Natural killer cell (primary cell): ENCODE measurements at regions not wholly inside any gene's neighbourhood (a gene's known extent, or its start where the extent isn't known, plus 50 kb on each side); places are given as distances from the start of the nearest gene placed in this dataset.
"Not testable (repeated sequence)": the region's sequence is repeated elsewhere in the genome, so short reads cannot be mapped to it uniquely, and the experiment has no call there.

Experiments used
- ATAC-seq, 3 donors: fragments of 150-1000 bp in 2 of 3; fragments of 200-7000 bp in 1 of 3; cut with Tn5 transposase; 1 replicate in 1 of 3; 2 replicates in 2 of 3; pipeline ENCODE4 v1.10.0; 2021; ENCODE audit warnings: mild to moderate bottlenecking in 2 of 3, moderate library complexity in 2 of 3
- DNase-seq, 2 donors: peaks; one replicate each; pipeline versions ENCODE4 v3.0.0 to v3.0.0-alpha.2; 2013 to 2021; ENCODE audit warnings: mixed read lengths in 1 of 2
- H3K27ac ChIP-seq: one replicate; pipeline ENCODE4 v1.5.1; 2013; ENCODE audit warnings: mild to moderate bottlenecking, low read length
- H3K27me3 ChIP-seq: one replicate; pipeline ENCODE4 v1.6.1; 2013; ENCODE audit warnings: low read length; ENCODE audit not compliant: control insufficient read depth, insufficient read depth
- H3K36me3 ChIP-seq: one replicate; pipeline ENCODE4 v1.6.1; 2013; ENCODE audit warnings: low read length; ENCODE audit not compliant: control insufficient read depth, insufficient read depth
- H3K4me1 ChIP-seq: one replicate; pipeline ENCODE4 v1.6.1; 2013; ENCODE audit warnings: low read length; ENCODE audit not compliant: control insufficient read depth, insufficient read depth
- H3K4me3 ChIP-seq: one replicate; pipeline ENCODE4 v1.5.1; 2013; ENCODE audit warnings: low read length
- H3K9me3 ChIP-seq: one replicate; pipeline ENCODE4 v1.6.1; 2013; ENCODE audit warnings: low read length; ENCODE audit not compliant: control insufficient read depth, insufficient read depth
- H3K27ac Mint-ChIP-seq, 2 donors: one replicate each; pipeline ENCODE4 v1.8.0; 2022; ENCODE audit warnings: mild to moderate bottlenecking in 2 of 2, mixed read lengths in 2 of 2, moderate library complexity in 1 of 2
- H3K27me3 Mint-ChIP-seq, 2 donors: one replicate each; pipeline ENCODE4 v1.8.0; 2022; ENCODE audit warnings: low read depth in 2 of 2, mixed read lengths in 2 of 2
- H3K36me3 Mint-ChIP-seq: one replicate; pipeline ENCODE4 v1.8.0; 2022; ENCODE audit warnings: mixed read lengths
- H3K4me1 Mint-ChIP-seq, 2 donors: one replicate each; pipeline ENCODE4 v1.8.0; 2022; ENCODE audit warnings: mixed read lengths in 2 of 2
- H3K4me3 Mint-ChIP-seq: one replicate; pipeline ENCODE4 v1.8.0; 2022; ENCODE audit warnings: mild to moderate bottlenecking, moderate library complexity, mixed read lengths
- H3K9me3 Mint-ChIP-seq, 2 donors: one replicate each; pipeline ENCODE4 v1.8.0; 2022; ENCODE audit warnings: mixed read lengths in 2 of 2
- WGBS: methylation state at CpG from one replicate; pipeline ENCODE4 v1.1.7; 2013; ENCODE audit warnings: missing lambda C conversion rate; ENCODE audit not compliant: insufficient coverage; 5-methylcytosine and 5-hydroxymethylcytosine counted together
- intact Hi-C: fragments of 100-400 bp; cut with micrococcal nuclease; formaldehyde crosslinking; loops from one replicate; pipeline ENCODE4 v1.14.2; 2022
- TF ChIP-seq, protein P1 (sequence below): fragments of 200-600 bp; IDR thresholded peaks from one replicate; pipeline ENCODE4 v1.8.0; 2022; ENCODE audit warnings: antibody characterized with exemption

DNA sequence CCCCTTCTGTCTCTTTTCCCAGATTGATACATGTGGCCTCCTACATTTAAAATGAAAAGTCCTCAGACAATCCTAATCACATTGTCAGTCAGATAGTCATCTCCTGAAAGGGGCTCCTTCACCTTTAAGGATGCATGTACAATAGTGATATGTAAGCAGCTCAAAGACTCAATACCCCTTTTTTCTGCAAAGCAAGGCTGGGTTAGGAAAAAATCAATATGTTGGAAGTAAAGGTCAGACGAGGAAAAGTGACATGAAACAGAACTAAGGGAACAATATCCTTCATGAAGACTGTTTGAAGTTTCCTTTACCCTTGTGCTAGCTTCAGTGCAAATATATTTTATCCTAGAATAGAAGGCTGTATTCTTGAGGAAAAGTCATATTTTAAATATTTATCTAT, 539.3 kb downstream of the NR2F2 start:
- no peak overlapping the region for H3K4me3 Mint-ChIP-seq
- Histone ChIP-seq H3K4me3 (no peak overlapping the region), H3K27ac (no peak overlapping the region), H3K9me3 (peaks cover 4% of the 10 kb centered on the region), H3K4me1 (no peaks in the 10 kb centered on the region), H3K27me3 (no peaks in the 10 kb centered on the region), H3K36me3 (no peaks in the 10 kb centered on the region)
- DNase-seq (no peak), ATAC-seq (no peak)
- peaks cover 6% of the 10 kb centered on the region in 2 donors for H3K9me3 Mint-ChIP-seq
- intact Hi-C loops, result no loop called here
- H3K27me3 Mint-ChIP-seq, result no peaks in the 10 kb centered on the region
- H3K27ac Mint-ChIP-seq, result no peak overlapping the region
- H3K36me3 Mint-ChIP-seq, result no peaks in the 10 kb centered on the region
- TF ChIP-seq, protein P1, sequence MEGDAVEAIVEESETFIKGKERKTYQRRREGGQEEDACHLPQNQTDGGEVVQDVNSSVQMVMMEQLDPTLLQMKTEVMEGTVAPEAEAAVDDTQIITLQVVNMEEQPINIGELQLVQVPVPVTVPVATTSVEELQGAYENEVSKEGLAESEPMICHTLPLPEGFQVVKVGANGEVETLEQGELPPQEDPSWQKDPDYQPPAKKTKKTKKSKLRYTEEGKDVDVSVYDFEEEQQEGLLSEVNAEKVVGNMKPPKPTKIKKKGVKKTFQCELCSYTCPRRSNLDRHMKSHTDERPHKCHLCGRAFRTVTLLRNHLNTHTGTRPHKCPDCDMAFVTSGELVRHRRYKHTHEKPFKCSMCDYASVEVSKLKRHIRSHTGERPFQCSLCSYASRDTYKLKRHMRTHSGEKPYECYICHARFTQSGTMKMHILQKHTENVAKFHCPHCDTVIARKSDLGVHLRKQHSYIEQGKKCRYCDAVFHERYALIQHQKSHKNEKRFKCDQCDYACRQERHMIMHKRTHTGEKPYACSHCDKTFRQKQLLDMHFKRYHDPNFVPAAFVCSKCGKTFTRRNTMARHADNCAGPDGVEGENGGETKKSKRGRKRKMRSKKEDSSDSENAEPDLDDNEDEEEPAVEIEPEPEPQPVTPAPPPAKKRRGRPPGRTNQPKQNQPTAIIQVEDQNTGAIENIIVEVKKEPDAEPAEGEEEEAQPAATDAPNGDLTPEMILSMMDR, result no peak
- no CpG with 5 or more reads among the region's 1 CpG for WGBS
- H3K4me1 Mint-ChIP-seq, result no peaks in the 10 kb centered on the region

DNA sequence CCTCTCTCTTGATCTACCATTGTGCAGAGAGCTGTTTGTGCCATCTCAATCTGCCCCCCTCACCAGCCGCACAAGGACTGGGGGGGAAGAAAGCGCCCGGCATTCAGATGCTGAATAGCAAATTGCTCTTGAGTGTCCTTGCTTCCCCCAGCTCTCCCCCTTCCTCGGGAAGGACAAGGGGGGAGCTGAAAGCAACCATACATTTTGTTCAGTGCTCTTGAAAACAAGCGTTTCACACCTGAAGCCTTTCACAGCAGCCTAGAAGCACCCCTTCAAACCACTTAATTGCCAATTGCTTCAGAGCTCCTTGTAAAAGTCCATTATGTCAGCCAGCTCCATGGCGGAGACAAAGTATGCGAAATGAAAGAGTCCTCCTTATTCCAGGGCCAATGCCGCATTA, 540.1 kb downstream of the NR2F2 start:
- TF ChIP-seq, protein P1, result no peak
- Histone ChIP-seq H3K36me3 (no peaks in the 10 kb centered on the region), H3K9me3 (peaks cover 4% of the 10 kb centered on the region), H3K4me3 (no peak overlapping the region), H3K27ac (no peak overlapping the region), H3K4me1 (no peaks in the 10 kb centered on the region), H3K27me3 (no peaks in the 10 kb centered on the region)
- 64% methylated on average over 8 of the region's 8 CpGs for WGBS
- Mint-ChIP-seq H3K9me3 (peaks cover 6% of the 10 kb centered on the region in 2 donors), H3K36me3 (no peaks in the 10 kb centered on the region), H3K4me1 (no peaks in the 10 kb centered on the region), H3K4me3 (no peak overlapping the region), H3K27ac (no peak overlapping the region), H3K27me3 (no peaks in the 10 kb centered on the region)
- DNase-seq (no peak), ATAC-seq (no peak)
- intact Hi-C loops, result no loop called here

DNA sequence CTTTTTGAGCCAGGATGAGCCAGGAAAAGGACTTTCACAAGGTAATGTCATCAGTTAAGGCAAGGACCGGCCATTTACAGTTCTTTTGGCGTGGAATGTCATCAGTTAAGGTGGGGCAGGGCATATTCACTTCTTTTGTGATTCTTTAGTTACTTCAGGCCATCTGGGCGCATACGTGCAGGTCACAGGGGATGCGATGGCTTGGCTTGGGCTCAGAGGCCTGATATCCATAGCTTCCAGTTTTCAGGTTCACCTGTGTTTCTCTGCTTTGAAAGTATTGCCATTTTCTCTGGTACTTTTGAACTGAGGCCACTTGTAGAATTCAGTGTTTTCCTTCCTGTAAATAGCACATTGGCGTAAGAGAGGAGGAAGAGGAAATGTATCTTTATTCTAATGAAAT, 546.9 kb downstream of the NR2F2 start:
- H3K27me3 ChIP-seq, ATAC-seq, H3K4me1 Mint-ChIP-seq, H3K27ac ChIP-seq, H3K27ac Mint-ChIP-seq, H3K9me3 ChIP-seq, H3K36me3 Mint-ChIP-seq, H3K4me3 ChIP-seq, H3K4me1 ChIP-seq, H3K9me3 Mint-ChIP-seq, intact Hi-C loops, H3K27me3 Mint-ChIP-seq, DNase-seq, H3K36me3 ChIP-seq, H3K4me3 Mint-ChIP-seq: not testable (repeated sequence)
- WGBS, result 89% methylated on average over 5 of the region's 6 CpGs

DNA sequence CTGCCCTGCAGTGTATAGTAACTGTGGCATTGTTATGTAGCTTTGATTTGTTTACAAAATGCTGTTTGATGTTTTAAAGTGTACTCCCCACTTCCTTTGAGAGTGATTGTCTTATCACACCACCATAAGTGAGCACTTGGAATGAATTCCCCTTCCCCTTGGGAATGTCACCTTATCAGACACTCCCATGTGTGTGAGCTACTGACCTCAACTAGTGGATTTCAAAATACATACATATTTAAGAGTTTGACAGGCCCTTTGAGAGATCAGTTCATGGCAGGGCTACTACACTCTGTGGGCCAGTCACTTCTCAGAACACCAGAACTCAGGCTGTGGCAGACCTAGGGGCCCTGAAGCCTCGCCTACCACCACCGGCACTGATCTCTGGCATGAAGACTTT, 547.6 kb downstream of the NR2F2 start:
- Mint-ChIP-seq H3K27me3 (no peaks in the 10 kb centered on the region), H3K4me3 (no peak overlapping the region), H3K36me3 (no peaks in the 10 kb centered on the region), H3K27ac (no peak overlapping the region), H3K4me1 (no peaks in the 10 kb centered on the region), H3K9me3 (peaks cover 0 to 8% of the 10 kb centered on the region in 2 donors)
- 90% methylated on average over 2 of the region's 2 CpGs for WGBS
- Histone ChIP-seq H3K9me3 (no peaks in the 10 kb centered on the region), H3K4me3 (no peak overlapping the region), H3K27me3 (no peaks in the 10 kb centered on the region), H3K4me1 (no peaks in the 10 kb centered on the region), H3K27ac (no peak overlapping the region), H3K36me3 (no peaks in the 10 kb centered on the region)
- ATAC-seq, result no peak
- intact Hi-C loops, result no loop called here
- DNase-seq, result no peak
- TF ChIP-seq, protein P1, result no peak
